Tibial nerve (tissue), 4 donors: ENCODE measurements at regions not wholly inside any gene's neighbourhood (a gene's known extent, or its start where the extent isn't known, plus 50 kb on each side); places are given as distances from the start of the nearest gene placed in this dataset.

ENCODE experiments used
- EP300 ChIP-seq, 2 donors: sonication (generic); formaldehyde crosslinking; IDR thresholded peaks; one replicate each; pipeline ENCODE4 v1.6.1; 2017; ENCODE audit warnings: antibody characterized with exemption in 2 of 2, mild to moderate bottlenecking in 1 of 2
- POLR2A ChIP-seq, 2 donors: fragments of 450-650 bp; IDR thresholded peaks; one replicate each; pipeline ENCODE4 v1.6.1; 2017; ENCODE audit warnings: antibody characterized with exemption in 2 of 2, mild to moderate bottlenecking in 2 of 2, moderate library complexity in 2 of 2
- TF ChIP-seq, protein P1 (sequence below), 5 experiments: fragments of 200-600 bp in 3 of 5; fragments of 450-650 bp in 2 of 5; sonication (generic) in 3 of 5; IDR thresholded peaks; one replicate each; pipeline ENCODE4 v1.5.1; 2016 to 2019; ENCODE audit warnings: antibody characterized with exemption in 5 of 5, mild to moderate bottlenecking in 3 of 5, moderate library complexity in 2 of 5

DNA sequence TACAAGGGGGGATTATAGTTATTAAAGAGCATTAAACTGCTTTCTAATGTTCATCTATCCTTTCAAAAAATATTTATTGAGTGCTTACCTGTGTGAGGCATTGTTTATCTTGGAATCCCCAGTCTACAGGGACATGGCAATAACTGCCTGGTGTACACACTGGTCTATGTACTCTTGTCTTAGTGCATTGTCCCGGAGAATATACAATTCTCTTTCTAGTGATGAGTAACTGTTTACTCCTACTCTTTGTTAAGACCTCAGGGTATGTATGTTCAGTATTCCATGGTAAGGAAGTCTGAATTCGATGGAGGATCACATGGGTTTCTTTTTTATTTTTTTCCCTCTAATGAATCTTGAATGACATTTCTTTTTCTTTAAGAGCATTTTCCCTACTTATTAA is 772.4 kb upstream of the NR2F2 start:
- TF ChIP-seq, protein P1, sequence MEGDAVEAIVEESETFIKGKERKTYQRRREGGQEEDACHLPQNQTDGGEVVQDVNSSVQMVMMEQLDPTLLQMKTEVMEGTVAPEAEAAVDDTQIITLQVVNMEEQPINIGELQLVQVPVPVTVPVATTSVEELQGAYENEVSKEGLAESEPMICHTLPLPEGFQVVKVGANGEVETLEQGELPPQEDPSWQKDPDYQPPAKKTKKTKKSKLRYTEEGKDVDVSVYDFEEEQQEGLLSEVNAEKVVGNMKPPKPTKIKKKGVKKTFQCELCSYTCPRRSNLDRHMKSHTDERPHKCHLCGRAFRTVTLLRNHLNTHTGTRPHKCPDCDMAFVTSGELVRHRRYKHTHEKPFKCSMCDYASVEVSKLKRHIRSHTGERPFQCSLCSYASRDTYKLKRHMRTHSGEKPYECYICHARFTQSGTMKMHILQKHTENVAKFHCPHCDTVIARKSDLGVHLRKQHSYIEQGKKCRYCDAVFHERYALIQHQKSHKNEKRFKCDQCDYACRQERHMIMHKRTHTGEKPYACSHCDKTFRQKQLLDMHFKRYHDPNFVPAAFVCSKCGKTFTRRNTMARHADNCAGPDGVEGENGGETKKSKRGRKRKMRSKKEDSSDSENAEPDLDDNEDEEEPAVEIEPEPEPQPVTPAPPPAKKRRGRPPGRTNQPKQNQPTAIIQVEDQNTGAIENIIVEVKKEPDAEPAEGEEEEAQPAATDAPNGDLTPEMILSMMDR (IDR thresholded peaks at IDR 0.05) = no peak
- TF ChIP-seq POLR2A (IDR thresholded peaks at IDR 0.05) (no peak), EP300 (IDR thresholded peaks at IDR 0.05) (no peak)
